SK-N-DZ (cell line): ENCODE measurements at regions not wholly inside any gene's neighbourhood (a gene's known extent, or its start where the extent isn't known, plus 50 kb on each side); places are given as distances from the start of the nearest gene placed in this dataset.

Experiments
- DNase-seq: peaks from one replicate; pipeline ENCODE4 v3.0.0-alpha.2; 2015; ENCODE audit warnings: low spot score

DNA sequence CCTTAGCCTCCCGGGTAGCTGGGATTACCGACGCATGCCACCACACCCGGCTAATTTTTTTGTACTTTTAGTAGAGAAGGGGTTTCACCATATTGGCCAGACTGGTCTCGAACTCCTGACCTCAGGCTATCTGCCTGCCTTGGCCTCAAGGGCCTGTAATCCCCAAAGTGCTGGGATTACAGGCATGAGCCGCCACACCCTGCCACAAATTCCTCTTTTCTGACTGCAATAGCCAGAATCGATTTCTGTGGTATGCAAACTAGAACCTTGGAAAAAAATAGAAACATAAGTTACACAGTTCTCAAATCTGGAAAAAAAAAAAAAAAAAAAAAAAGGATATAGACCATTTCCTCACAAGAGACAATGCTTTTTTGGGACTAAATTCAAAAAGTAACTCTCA, 184.6 kb upstream of the EGLN3 start:
- DNase-seq = no peak

DNA sequence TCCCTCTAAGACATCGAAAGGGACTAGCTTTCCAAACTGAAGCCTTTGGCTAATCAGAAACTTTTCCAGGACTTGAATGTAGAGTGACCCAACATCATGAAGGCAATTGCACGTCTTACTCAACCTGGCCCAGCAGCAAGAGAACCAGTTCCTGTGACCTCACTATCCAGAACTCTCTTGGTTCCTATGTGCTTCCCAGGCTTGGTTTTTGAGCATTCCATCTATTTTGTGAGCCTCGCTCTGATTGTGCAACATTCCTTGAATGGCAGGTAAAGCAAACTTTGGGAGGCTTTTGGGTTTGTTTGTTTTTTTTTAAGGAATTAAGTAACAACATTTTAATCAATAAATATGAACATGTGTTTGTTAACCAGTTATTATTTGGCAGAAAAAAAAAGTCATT, 183.6 kb upstream of the EGLN3 start:
- no peak for DNase-seq

DNA sequence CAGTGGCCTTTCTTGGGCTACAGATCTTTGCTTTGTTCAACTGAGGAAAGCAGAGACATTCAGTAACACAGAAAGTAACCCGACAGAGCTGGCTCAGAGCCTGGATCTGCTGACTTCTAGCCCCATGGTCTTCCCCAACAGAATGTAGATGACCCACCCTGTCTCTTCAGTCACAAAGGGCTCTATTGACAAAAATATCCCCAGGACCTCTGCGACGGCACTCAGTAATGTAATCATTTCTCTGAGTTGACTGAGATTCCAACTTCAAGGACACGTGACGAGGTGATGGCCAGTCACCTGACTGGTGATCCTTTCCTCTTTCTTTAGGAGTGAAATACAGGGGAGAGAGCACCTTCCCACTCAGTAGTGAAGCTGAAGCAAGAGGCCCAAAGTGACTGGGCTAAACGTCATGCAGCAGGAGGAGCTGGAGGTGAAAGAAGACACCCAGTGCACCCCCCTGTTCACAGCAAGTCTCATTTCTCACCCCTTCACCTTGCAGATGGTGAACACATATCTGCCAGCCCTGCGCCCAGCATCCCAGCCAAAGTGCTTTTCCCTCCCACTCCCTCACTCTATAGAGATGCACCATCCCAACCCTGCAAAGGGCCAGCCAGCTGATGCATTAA, 179.2 kb upstream of the EGLN3 start:
- DNase-seq = no peak

DNA sequence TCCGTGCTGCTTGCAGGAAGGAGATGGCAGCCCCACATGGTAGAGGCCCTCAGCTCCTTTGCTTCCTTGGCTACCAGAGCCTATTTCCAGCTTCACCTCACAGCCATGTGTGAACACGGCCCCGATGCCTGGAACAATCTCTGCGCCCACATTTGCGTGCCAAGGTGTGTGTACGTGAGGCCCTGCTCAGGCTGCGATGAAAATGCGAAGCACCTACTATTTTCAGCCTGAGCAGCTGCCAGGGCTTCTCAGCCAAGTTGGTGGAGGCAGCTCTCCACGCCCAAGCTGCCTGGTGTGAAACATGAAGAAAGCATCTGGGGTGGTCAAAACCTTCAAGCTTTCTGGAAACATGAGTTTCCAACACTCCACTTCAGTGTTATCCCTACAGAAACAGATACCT, 177.8 kb upstream of the EGLN3 start:
- no peak for DNase-seq

DNA sequence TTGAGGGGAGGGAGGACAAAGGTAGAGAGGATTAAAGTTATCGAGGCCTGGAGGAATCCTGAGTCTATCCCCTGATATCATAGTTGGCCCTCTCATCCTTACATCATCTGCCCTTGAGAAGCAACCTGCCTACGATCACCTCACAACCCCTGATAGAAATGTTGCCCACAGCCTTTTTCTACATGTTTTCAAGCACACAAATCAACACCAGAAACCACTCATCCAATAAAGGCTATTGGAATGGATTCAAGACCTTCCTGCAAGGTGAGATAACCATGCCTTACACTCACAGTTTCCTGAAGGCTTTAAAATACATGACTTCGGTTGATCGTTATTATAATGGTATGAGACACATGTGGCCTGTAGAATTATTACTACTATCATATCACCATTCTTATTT, 175.7 kb upstream of the EGLN3 start:
- DNase-seq = no peak

DNA sequence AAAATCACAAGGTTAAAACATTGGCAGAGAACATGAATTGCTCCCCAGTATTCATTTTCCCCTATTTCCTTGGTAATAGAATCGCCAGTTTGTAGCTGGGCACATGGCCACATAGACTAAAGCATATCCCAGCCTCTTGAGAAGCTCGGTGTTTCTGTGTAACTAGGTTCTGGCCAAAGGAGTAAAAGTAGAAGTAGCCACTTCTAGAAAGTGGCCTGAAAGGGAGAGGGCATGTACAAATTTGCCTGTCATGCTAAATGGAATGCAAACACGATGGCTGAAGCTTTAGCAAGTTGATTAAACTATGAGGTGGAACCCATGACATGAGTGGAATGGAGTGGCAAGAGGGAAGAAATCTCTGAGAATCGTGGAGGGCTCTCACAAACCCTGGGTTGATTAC, 173.7 kb upstream of the EGLN3 start:
- DNase-seq = no peak

DNA sequence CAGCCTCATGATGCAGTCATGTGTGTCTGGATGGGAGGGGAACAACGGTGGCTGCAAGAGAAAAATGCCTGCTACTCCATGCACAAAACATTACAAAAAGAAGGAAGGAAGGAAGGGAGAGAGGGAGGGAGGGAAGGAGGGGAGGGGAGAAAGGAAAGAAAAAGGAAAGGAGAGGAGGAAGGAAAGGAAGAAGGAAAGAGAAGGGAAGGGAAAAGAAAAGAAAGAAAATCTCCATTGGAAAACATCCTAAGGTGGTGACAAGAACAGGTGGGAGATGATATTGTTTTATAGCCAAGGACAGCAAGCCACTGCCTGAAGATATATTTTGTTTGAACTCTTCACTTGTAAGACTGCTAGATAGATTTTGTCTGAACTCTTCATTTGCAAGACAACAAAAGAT, 171.8 kb upstream of the EGLN3 start:
- no peak for DNase-seq

DNA sequence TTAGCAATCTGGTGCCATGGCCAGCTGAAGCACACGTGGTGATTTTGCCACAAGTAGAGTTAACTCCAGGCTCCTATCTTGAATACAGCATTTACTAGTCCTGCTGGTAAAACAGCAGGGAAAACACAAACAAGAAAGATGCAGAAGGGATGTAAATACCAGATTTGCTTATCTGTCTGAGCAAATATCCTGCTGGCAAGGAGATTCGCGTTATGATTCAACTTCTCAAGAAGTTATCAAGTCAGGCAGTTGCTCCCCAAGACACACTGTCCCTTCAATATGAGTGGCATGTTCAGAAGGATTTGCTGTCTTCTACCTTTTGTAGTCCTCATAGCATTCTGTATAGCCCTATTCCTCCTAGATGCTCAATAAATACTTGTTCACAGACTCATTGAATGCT, 171.2 kb upstream of the EGLN3 start:
- no peak for DNase-seq

DNA sequence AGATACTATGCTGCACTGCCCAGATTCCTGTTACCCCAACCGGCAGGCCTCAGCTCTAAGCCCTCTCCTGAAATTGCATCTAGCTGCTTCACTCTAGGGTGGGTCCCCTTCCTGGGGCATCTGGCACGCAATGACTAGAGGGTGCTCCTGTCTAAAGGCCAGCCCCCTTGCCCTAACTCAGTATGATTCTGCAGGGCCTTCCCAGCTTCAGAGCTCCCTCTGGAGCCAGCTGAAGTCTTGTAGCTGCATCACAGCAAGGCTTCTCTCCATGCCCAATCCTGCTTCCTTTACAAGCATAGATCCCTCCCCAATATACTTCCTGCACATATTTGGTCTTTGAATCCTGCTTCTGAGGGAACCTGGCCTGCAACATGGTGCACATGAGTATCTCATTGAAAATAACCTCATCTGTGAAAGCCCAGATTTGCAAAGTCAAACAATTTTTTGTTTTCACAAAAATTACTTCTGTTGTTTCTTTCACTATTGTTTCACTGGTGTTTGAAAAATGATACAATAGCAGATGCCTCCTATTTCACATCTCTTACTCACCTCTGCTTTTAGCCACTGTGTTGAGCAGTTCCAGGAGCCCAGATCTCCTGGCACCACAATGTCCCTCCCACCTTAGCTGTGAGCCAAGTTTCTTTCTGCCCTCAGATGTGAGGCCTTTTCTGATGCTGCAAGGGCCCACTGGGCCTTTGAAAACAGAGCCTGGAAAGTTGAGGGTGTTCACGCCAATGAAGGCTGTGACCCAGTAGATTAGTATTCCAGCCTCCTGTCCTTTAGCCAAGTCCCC, 169.5 kb upstream of the EGLN3 start:
- DNase-seq = no peak

DNA sequence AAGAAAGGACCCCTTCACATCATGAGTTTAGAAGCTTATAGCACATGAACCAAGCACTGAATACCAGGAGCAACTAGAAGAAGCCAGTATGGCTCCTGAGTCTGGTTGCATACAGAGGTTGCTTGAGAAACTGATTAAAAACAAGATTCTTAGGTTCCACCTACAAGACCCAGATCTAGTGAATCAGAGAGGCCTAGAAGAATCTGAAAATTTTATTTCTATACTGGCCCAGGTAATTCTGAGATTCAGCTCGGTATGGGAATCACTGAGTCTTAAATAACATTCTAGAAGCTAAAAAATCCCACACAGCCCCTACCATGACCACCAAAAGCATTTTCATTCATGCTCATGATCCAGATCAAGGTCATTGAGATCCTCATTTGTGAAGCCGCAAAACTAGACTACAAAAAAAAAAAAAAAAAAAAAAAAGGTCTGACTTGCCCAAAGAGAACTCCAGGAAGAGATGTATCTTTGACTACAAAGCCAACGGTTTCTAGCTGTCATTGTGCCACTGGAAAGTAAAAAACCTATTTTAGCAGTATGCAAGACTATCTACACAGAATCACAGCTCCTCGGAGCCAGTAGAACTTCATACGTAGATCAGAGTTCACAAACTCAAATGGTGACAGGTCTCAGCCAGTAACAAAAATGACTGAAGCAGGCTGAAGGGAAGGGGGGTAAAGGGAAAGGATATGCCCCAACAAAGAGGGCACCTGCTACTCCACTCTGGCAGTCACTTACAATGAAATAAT, 168.4 kb upstream of the EGLN3 start:
- DNase-seq = no peak

DNA sequence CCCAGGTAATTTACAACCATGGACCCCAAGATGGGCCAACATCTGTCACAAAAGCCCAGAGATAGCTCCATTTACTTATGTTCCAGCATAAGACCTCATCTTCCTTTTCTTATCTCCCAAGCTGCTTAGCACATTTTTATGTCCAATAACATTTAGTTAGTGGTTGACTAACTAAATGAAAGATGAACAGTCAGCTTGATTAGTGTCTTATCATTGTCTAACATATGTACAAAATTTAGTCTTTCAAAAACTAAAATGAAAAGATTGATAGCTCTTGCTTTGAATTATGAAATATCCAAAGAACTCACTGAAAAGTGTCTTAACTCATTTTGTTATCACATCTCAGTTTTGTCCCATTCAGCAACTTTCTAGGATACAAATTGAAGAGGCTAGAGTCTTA, 163.1 kb upstream of the EGLN3 start:
- no peak for DNase-seq

DNA sequence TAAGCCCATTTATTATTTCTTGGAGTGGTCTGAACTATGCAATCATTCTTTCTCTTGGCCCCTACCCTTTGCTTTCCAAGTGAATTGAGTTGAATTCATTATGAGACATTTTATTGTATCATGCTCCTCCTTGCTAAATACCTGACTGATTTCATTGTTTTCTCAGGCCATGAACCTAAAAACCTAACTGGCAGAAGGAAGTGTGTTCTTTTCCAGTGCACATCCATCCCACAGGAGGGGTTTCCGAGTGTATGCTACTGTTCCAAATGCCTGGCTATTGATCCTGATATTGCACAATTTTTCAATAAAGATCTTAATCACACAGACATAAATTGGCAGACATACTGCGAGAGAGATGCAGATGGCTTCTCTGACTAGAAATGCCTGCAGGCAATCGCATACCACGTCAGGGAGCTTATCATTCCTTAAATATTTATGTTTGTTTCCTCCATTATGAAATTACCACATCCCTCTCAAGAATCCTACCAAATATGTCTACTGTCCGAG, 162.2 kb upstream of the EGLN3 start:
- DNase-seq = no peak

DNA sequence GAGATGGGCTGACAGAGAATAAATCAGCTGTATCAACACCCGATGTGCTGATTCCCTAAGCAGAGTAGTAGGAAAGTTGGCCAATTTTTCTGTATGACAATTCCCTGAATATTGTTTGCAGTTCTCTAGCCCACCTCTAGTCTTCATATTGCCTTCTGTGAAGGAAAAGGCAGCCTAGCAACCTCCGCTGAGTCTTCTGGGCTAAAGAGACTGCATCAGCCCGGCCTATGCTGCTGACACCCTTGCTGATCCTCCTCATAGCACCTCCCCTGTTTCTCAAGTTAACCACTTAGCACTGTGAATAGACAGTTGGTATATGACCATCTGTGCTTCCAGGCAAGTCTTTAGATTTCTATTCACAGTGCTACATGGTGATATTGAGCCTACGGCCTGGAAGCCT, 161.1 kb upstream of the EGLN3 start:
- DNase-seq = no peak

DNA sequence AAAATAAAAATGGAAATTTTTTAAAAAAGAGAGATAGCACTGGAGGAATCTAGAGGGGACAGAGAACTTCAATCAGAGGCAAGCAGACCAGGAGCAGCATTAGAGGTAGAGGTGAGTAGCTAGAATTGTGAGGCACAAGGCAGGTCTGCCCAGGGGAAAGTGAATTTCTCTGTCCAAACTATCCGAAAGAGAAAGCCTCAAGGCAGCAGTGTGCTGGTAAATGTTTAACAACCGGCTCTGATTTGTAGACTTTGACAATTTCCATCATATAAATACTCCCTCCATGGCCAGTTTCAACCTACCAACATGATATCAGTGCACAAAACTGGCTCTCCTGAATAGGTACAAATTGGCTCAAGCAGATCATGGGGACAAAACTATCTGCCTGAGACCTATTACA, 160.6 kb upstream of the EGLN3 start:
- DNase-seq = no peak

DNA sequence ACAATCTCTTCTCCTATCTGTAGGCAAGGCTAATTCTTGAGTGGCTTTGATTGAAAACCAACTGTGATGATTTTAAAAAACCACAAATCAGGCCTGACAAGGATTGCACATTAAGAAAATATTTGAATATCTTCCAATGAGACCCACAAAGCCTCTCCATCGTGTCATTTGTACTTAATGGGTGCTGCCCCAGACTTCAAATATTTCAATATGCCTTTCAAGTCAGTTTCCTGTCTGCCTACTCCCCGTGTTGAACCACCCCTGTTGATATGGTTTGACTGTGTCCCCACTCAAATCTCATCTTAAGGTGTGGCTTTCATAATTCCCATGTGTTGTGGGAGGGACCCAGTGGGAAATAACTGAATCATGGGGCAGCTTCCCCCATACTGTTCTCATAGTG, 159.7 kb upstream of the EGLN3 start:
- no peak for DNase-seq

DNA sequence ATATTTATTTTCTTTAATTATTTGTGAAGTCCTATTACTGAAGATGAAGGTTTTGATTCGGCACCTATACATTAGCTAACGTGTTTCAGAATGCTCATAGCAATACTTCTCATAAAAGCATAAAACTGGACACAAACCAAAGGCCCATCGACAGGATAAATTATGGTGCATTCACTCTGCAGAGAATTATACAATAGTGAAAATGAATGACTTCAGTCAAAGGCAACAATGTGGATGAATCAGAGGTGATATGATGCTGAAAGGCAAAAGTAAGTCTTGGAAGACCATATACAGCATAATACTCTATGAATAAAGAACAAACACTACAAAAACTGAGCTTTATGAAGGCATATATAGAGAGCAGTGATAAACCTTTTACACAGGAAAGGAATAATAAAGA, 156.6 kb upstream of the EGLN3 start:
- DNase-seq = no peak

DNA sequence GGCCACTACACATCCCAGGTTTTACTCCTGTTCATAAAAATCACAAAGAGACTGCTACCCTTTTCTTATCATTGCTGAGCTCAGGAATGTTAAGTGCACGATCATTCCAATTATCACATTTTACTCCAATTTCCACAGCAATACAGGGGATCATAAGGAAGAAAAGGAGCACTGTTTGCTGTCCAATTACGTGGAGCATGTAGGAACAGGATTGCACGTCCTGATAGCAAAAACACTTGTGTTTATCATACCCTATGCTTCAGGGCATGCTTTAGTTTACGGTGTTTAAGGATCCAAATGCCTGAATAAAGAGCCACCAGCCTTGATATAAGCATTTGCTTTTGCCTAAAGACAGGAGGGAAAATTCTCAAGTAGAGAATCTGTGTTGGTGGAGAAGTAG, 155.4 kb upstream of the EGLN3 start:
- DNase-seq = no peak

DNA sequence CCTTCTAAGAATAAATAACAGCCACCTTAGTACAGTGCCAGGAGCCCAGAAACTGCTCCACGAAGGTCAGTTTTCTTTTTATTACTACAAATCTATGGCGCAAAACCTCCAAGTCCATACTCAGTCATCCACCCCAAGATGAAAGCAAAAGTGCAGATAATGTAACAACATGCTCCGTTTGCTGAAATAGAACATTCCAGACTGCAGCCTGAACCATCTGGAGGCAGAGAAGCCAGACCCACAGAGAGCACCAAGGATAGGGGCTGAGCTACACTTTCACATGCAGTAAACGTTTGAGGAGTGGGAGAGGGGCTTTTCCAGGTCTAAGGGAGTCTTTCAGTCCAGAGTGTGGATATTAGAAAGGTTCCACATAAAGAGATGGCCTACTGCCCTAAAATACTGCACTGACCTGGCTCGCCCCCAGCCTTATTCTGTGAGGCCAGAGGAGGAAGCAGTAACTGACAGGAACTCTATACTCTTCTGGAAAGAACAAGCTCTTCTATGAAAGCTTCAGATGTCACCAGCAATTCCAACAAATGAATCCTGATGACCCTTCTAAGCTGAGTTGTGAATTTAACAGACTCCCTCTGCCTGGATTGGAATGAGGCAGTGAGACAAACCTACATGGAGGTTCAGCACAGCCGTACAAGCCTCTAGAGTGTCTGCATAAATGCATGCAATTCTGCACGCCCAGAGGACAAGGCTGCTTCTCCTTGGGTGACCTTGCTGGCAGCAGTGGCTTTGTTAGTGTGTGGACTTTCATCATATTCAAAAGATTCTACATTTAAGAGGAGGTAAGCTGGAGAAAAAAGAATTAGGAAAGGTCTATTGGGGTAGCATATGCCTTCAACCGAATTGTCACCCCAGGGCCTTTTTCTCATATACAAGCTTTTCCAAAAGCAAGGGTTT, 153.9 kb upstream of the EGLN3 start:
- DNase-seq = no peak

DNA sequence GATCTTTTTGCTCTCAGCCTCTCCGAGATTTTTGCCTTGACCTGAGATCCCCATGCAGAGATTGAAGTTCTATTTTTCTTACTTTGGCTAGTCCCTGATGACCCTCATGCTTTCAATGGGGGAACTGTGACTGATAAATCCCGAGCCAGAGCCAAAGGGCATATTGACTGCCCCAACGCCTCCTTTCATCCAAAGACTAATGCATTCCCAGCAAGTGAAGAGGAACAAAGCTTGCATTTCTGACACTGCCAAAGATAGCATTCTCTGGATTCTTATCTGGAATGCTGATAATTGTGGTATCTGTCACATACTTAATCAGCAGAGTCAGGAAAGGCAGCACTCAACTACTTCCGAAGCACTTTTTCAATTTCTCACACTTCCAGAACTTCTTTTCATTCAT, 152.3 kb upstream of the EGLN3 start:
- no peak for DNase-seq

DNA sequence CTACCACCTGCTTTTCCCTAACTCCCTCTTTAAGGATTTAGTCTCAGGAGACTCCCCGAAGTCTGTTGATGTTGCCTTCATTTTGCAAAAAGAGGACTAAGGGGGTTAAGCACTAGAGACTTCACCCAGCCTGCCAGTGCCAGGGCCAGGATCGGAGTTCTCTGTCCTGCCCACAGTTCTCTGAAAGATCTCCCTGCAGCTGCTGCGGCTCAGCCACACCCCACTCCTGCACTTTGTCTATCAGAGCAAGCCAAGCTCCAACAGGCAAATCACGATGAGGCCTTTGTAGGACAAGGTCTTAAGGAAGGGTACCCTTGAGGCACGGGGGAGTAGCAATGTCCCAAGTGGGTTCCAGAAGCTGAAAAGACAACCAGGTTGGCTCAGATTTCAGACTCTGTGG, 148.8 kb upstream of the EGLN3 start:
- no peak for DNase-seq

DNA sequence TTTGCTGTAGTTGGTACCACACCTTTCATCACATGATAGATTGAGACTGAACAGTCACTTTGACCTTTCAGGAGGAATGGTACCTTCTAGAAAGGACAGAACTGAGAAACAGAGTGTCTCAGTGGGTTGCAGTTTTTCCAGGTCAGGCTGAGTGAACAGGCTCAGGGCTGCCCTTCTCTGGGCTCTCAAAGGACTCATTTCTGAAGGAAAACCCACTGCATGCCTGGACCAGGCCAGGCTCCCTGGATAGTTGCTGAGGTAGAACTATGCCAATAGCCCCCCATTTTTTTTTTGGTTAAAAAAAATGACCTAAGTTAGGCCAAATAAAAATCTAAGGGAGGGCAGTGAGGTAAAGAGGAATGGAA, 148.1 kb upstream of the EGLN3 start:
- DNase-seq = no peak
